Stimulated activated CD8-positive, alpha-beta memory T cell treated with anti-CD3 and anti-CD28 coated beads, Interleukin-12 subunit alpha, Interleukin-12 subunit beta, amount 100 ng/mL, for 1 hour (primary cell): ENCODE measurements at regions not wholly inside any gene's neighbourhood (a gene's known extent, or its start where the extent isn't known, plus 50 kb on each side); places are given as distances from the start of the nearest gene placed in this dataset.

Experiments used
- DNase-seq: peaks from one replicate; pipeline ENCODE4 v3.0.0-alpha.2; 2020; ENCODE audit warnings: low read depth

DNA sequence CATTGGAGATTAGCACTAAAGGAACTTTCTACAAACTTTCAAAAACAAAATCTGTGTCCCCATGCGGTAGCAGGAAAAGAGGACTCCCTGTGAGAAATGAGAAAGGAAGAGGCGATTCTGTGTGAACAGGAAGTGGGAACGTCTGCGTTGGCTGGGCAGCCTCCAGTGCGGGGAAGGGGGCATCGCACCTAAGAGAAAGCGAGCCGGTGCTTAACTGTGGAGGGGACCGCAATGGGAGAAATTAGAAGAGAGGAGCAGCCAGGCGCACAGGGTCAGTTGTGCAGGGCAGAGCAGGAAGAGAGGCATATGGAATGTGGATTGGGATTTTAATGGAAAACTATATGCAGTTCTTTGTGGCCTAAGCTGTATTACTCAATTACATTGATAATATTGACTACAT, 77.4 kb upstream of the DOCK9 start:
- no peak for DNase-seq

DNA sequence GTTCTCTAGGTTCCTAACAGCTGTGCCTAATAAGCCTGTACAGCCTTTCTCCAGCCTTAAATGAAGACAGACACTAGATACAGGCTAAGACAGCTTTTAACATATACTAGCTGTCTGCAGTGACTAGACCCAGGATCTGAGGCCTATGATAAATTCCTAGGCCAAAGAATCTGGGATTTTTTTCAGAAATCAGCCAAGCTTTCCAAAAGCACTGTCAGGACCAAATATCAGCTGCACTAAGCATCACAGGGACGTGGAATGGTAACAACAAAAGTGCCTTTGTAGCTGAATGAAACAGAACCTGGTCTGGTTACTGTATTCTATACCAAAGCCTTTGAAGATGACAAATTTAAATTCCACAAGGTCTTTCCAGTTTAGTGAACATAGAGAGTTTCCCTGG, 77.9 kb upstream of the DOCK9 start:
- no peak for DNase-seq

DNA sequence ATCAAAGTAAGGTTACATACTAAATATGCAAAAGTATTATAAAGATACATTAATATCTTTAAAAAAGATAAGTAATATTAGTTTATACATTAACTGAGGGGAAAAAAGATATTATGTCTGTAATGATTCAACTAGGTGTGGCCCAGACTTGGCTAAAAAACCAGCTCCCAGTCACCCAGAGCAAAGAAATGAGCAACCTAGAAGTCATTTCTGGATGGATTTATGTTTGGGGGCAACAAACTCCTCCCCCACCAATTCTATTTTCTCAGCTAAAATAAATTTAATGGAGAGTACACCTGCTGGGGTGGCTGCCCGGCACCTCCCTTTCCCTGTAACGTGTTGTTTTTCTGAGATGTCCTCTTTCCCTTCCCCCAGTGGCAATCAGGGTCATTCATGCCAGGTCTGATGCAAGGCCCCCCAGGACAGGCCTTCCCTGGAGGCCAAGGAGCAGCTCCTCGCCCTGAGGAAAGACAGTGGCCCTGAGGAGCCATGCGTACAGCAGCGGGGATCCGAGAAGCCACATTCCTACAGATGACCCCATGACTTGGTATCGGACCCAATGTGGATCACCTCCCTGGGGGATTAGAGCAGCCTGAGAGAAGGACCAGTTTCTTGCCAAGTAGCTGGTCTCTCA, 78.6 kb upstream of the DOCK9 start:
- no peak for DNase-seq

DNA sequence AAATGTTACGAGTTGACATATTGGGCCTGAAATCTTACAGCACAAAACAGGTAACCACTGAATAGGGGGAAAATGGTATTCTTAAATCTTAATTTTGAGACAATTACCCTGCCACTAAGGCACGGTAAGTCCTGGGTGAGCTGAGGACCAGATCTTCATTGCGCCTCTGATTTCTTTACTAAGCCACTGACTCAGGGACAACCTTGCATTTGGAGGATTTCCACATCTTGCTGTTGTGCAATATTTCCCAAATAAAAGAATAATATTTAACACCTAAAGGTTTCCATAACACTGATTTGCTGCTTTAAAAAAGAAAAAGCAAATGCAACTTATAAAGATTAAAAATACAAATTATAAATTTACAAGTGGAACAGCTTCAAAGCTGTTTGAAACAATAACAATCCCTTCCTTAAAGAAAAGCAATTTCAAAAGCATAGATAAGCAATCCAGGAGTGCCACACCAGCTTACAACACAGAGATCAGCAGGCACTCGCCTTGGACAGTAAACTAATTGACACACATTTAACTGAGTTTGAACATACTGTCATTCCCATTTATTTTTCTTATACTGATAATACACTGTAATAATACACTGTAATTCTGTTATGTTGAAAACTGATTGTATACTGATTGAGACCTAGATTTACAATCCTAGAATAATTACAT, 79.6 kb upstream of the DOCK9 start:
- no peak for DNase-seq

DNA sequence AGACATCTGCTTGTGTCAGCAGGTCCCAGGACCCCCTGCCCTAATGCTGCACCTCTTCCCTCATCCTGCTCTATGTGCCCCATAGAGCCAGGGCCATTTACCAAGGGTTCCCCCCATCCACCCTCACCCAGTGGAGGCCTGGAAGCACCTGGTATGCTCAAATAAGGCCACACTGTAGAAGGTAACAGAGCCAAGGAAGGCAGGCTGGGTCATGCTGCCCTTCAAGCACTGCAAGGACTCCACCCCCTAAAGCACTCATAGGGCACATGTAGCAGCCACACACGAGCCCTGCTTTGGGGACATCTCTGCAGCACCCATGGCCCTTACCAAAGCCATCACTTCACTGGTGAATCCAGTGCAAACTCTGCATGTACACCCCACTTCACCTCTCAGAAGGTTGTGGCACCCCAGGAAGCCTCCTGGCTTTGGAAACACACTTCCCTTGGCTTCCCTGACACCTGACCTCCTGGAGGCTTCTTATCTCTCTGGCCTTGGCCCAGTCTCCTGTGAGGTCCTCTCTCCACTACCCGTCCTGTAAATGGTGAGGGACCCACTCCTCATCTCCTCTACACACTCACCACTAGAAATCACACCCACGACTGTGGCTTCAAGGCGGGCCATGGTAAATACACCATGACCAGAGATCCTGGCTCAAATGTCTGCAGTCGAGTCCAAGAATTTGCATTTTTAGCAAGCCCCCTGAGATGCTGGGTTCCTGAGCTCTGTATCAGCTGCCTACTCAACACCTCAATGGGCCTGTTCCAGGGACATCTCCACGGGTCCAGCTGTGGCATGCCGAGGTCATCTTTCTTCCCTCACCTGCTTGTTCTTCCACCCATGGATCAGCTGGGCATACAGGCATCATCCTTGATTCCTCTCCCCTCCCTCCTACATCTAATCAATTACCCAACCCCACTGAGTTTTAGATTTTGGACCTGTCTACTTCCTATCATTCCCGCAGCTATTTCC, 80.9 kb upstream of the DOCK9 start:
- DNase-seq: no peak

DNA sequence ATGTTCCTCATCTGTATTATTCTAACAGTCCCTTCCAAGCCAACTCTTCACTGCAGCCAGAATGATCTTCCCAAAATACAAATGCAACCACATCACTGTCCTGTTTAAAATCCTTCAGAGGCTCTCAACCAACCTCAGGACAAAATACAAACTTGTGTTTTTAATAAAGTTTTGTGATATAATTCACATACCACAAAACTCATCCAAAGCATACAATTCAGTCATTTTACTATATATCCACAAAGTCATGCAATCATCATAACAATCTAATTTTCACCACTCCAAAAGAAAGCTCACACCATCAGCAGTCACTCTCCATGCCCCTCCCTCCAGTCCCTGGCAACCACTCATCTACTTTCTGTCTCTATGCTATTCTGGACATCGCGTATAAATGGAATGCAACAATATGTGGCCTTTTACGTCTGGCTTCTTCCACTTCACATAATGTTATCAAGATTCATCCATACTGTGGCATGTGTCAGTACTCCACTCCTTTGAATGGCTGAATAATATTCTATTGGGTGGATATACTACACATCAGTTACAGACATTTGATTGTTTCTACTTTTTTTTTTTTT, 81.7 kb upstream of the DOCK9 start:
- DNase-seq: no peak

DNA sequence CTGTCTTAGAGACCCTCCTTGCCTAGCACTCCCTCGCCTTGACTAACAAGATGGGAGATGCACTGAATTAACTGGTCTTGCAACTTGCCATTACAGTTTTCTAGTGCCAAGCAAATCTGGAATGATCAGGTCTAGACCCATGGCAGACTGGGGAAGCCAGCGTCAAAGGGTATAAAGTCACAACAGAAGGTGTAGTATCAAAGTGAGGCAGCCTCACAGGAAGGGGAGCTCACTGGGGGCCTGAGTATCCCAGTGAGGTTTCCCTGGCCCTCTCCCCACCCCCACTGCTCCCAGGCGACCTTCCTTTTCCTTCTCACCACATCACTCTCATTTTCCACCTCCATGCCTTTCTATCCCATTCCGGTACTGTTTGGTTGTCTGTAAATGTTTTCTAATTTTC, 83.5 kb upstream of the DOCK9 start:
- DNase-seq: no peak

DNA sequence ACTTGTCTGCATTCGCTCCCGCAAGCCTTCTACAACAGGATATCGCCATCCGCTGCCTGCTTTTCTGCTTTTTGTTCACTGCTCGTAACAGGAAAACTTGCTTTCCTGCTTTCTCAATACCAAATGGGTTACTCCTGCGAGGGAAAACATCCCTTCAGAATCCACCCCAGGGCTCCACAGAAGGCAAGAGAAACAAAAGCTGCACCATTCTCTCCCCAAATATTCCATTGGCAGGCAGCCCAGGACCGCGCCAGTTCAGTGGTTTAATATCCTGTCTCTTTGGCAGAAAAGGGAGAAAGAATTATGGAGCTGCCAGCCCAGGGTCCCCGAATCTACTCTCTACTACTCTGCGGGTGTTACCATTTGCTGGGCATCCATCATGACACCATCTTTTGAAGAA, 84.7 kb upstream of the DOCK9 start:
- DNase-seq: no peak

DNA sequence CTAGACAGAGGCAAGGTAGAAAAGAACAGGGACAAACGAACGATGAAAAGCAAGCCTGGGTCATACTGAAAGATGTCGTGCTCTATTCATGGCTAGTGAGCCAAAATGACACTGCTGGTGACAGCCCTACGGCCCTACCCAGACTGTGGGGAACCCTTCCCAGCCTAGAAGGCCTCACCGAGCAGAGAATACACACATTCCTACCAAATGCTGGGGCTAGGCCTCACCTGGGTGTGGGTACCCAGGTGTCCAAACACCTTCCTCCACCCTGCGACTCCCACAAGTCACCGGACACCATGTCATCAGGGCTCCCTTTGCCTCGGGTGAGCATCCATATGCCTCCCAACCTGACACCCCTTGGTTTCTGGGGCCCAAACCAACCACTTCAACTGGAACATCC, 85.3 kb upstream of the DOCK9 start:
- DNase-seq: no peak

DNA sequence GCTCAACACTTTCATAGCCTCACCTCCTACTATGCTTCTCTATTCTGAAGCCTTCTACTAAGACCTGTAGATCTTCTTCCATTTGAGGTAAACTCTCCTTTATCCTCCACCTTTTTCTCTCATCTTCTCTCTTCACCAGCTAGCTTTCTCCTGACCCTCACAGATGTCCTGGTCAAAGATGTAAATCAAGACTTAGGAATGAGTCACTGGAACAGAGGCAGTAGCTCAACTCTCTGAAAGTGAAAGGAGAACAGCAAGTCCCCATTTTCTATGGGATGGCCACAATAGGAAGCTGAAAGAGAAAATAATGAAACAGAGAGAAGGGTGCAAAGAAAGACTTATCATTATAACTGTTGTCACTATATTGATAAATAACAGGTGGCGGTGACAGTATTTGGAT, 86.1 kb upstream of the DOCK9 start:
- no peak for DNase-seq

DNA sequence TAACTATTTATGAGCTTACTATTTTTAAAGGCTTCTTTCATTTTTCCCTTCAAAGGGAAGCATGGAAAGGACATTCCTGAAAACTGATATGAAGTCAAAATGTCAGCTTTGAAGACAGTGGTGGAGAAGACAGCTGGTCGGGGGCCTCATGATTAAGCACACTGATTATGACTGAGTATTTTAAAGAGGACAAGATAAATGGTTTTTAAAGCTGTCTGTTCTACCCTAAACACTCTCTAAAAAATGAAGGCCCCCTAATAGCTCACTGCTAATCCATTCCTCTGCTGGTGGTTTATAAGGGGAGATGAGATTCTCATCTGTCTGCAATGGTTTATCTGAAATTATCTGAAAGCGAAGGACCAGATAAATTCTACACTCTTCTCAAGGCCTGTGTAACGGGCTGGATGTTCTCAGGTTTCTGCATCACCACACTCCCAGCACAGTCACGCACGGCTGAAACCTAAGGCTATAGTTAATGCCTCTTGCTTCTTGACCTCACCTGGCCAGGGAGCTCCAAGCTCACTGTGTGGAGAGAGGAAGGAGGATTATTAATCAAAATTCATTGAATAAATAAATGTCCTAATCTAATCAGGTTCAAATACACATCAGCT, 86.9 kb upstream of the DOCK9 start:
- DNase-seq: no peak

DNA sequence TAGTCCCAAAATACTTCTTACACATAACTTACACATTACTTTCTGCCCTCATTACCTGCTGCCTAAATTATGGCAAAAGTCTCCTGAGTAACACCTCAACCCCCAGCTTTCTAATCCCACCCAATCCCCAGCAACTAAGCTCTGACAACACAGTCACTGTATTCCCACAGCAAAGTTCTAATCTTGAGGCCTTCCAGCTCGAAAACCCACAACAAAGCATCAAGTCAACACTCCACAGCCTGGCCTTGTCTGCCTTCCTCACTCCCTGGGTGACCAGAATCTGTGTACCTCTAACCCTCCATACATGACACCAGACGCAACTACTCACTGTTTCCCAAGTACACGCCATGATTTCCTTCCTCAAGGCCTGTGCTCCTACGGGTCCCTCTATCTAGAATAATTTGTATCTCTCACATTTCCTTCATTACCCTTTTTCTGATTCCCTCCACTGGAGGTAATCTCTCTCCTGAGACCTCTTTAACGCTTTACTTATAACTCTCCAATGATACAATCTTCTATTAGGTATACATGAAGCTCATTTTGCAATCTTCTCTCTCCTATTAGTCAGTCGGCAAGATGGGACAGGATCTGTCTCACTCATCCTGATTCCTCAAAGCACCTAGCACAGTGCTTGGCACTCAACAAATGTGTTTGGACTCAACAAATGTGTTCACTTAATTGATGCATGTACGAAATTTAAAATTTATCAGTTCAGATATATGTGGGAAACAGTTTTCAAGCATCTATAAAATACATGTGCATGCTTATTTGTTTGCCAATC, 87.6 kb upstream of the DOCK9 start:
- no peak for DNase-seq

DNA sequence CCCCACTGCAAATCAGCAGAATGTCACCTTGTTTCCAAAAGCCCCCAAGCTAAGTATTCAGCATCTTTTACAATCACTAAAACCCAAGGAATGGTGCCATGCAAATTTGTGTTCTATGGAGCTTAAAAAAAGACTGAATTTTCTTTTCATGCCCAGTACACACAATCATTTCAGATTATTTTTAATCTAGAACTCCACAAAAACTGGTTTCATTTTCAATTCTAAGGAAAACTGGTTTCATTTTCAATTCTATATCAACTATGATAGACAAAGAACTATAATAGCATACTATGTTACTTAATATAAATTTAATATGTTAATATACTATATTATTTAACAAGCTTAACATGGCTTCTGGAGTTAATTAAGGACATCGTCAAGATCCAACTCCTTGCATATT, 88.4 kb upstream of the DOCK9 start:
- DNase-seq: no peak

DNA sequence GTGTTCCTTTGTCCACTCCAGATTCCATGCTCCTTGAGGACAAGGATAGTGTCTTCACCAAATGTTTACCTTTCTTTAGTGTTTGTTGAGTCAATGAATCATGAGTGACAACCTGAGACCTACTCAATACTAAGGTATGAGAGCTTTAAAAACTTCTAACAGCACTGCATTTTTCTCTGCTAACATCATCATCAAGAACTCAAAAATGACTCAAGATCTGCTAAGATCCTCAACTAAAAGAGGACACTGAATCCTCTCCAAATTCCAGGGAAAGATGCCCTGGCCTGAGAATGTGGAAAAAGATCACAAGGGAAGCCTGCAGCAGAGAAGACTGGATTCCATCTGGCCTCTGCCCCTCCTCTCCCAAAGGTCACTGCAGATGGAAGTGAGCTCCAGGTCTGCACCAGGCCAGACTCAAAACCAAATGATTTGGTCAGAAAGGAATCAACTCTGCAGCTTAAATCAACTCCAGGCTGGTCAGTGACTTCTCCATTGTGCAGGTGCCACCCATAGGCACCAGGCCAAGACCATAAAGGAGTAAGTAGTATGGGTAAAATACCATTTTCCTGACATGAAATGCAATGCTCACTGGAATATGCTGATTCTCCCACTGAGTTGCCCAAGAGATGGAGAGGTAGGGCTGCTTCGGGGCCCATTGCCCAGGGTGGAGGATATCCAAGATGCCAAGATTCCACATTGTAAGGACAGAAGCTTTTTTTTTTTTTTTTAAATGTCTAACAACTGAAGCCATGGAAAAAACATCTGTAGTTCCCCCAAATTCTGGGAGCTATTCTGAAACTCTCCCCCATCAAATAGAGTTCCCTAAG, 89.5 kb upstream of the DOCK9 start:
- no peak for DNase-seq

DNA sequence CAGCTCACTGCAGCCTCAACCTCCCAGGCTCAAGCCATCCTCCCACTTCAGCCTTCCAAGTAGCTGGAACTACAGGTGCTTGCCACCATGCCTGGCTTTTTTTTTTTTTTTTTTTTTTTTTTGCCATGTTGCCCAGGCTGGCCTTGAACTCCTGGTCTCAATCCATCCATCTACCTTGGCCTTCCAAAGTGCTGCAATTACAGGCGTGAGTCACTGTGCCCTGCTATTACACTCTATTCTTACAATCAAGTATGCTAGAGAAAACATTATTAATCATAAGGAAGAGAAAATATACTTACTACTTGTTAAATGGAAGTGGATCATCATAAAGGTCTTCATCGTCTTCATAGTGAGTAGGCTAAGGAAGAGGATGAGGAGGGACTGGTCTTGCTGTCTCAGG, 93.3 kb upstream of the DOCK9 start:
- no peak for DNase-seq

DNA sequence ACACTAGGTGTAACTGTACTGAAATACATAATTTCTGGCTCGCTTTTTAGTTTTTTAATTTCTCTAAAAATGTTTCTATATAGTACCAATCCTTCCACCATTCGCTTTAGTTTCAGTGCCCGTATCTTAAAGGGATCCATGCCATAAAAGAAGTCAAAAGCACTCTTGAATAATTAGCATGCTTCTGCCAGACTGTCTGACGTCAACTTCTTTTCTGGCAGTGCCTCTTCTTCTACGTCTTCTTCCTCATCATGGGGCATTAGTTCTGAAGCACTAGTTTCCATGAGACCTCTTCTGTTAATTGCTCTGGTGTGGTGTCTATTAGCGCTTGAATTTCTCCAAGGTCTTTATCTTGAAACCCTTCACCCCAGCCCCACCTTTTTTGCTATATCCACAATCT, 93.8 kb upstream of the DOCK9 start:
- no peak for DNase-seq

DNA sequence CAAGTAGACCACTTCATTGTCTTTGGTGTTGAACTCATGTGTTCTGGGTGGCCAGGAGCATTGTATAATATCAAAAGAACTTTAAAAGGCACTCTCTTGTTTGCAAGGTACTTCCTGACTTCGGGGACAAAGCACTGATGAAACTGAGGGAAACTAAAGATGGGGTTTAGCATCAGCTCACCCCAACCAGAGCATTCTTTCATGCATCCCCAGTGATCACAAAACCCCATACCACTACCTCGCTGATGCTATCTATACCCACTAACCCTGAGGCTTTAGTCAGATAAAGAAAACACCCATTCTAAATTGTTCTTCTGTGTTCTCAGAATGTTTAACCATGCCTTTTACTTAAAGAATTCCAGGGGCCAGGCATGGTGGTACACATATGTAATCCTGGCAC, 94.5 kb upstream of the DOCK9 start:
- no peak for DNase-seq

DNA sequence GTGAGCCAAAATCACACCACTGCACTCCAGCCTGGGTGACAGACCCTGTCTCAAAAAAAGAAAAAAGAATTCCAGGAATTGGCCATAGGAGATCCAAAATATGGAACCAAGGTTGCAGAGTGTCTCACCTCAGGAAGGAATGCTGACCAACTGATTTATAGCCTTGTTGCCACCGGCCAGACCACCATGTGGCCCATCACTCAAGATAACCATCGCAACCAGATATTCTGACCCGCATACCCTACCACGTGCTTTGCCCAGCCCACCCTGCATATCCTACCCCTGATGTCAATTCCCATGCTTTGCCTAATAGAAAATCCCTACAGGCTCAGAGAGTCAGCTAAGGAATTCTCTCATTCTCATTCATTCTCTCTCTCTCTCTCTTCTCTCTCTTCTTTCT, 95.1 kb upstream of the DOCK9 start:
- DNase-seq: no peak

DNA sequence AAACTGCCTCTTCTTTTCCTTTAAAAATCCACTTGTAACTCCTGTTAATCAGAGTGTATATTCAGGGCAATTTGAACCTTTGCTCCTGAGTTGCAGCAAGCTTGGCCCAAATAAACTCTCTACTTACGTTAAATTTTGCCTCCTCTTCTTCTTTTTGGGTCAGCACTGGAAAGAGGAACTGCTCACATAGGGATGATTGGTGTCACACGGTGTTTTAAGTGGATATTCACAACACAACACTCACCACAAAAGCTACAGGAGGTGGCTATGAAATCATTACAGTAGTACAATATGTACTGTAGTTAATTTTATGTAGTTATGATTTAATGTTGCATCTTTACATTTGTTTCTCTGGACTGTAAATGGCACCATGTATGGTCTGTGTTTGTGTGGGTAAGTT, 96.8 kb upstream of the DOCK9 start:
- DNase-seq: no peak
